WTC11 (cell line): ENCODE measurements at regions not wholly inside any gene's neighbourhood (a gene's known extent, or its start where the extent isn't known, plus 50 kb on each side); places are given as distances from the start of the nearest gene placed in this dataset.
"Not testable (repeated sequence)": the region's sequence is repeated elsewhere in the genome, so short reads cannot be mapped to it uniquely, and the experiment has no call there.

Experiments
- ATAC-seq: fragments of 200-7000 bp; cut with Tn5 transposase; 2 replicates; pipeline ENCODE4 v1.10.0; 2021; ENCODE audit warnings: mild to moderate bottlenecking, moderate library complexity
- CTCF ChIA-PET: fragments of 300-600 bp; sonication (Branson Sonifier 250); formaldehyde crosslinking; loops from one replicate; lab custom pipeline; 2021; ENCODE audit warnings: antibody characterized with exemption; lab: Charles Lee
- POLR2A ChIA-PET: fragments of 350-600 bp; sonication (Branson Sonifier 250); formaldehyde crosslinking; loops from one replicate; lab custom pipeline; 2021; ENCODE audit warnings: antibody characterized with exemption; lab: Charles Lee
- DNase-seq: peaks from one replicate; pipeline ENCODE4 v3.0.0; 2021; ENCODE audit warnings: low spot score
- H3K27ac Mint-ChIP-seq: 2 replicates; pipeline ENCODE4 v1.8.0; 2021; ENCODE audit warnings: mixed read lengths
- H3K27me3 Mint-ChIP-seq: 2 replicates; pipeline ENCODE4 v1.8.0; 2021; ENCODE audit warnings: low read depth, mild to moderate bottlenecking, moderate library complexity, mixed read lengths
- H3K36me3 Mint-ChIP-seq: 2 replicates; pipeline ENCODE4 v1.8.0; 2021; ENCODE audit warnings: mixed read lengths
- H3K4me1 Mint-ChIP-seq: 2 replicates; pipeline ENCODE4 v1.8.0; 2022; ENCODE audit warnings: mixed read lengths
- H3K4me3 Mint-ChIP-seq: 2 replicates; pipeline ENCODE4 v1.8.0; 2021; ENCODE audit warnings: mild to moderate bottlenecking, moderate library complexity, mixed read lengths
- H3K9me3 Mint-ChIP-seq: 2 replicates; pipeline ENCODE4 v1.8.0; 2021; ENCODE audit warnings: mixed read lengths
- AFF4 ChIP-seq: sonication (generic); formaldehyde crosslinking; IDR thresholded peaks from 2 replicates; pipeline ENCODE4 v1.8.1; 2023; ENCODE audit warnings: mild to moderate bottlenecking, missing genetic modification reagents, borderline replicate concordance
- AR ChIP-seq: fragments of 250-450 bp; sonication (Bioruptor Pico); IDR thresholded peaks from 2 replicates; pipeline ENCODE4 v1.9.0; 2021; ENCODE audit warnings: mild to moderate bottlenecking
- E2F4 ChIP-seq: sonication (generic); formaldehyde crosslinking; IDR thresholded peaks from 2 replicates; pipeline ENCODE4 v1.8.1; 2022; ENCODE audit warnings: low read depth, mild to moderate bottlenecking, moderate library complexity, missing genetic modification reagents, borderline replicate concordance
- EMX1 ChIP-seq: fragments of 250-450 bp; sonication (Bioruptor Pico); IDR thresholded peaks from 2 replicates; pipeline ENCODE4 v1.8.0; 2021; ENCODE audit warnings: mild to moderate bottlenecking
- ERG ChIP-seq: fragments of 250-450 bp; sonication (Bioruptor Pico); IDR thresholded peaks from 2 replicates; pipeline ENCODE4 v1.8.0; 2021; ENCODE audit warnings: mild to moderate bottlenecking
- ETV6 ChIP-seq: sonication (generic); formaldehyde crosslinking; IDR thresholded peaks from 2 replicates; pipeline ENCODE4 v1.8.1; 2022; ENCODE audit warnings: mild to moderate bottlenecking, missing genetic modification reagents
- FOXP4 ChIP-seq: sonication (generic); formaldehyde crosslinking; IDR thresholded peaks from 2 replicates; pipeline ENCODE4 v1.8.0; 2022; ENCODE audit warnings: mild to moderate bottlenecking, missing genetic modification reagents
- GTF2I ChIP-seq: fragments of 250-450 bp; sonication (Bioruptor Pico); conservative IDR thresholded peaks from 2 replicates; pipeline ENCODE4 v1.4.0; 2021; ENCODE audit warnings: mild to moderate bottlenecking
- HMGXB4 ChIP-seq: sonication (generic); formaldehyde crosslinking; IDR thresholded peaks from 2 replicates; pipeline ENCODE4 v1.8.1; 2023; ENCODE audit warnings: mild to moderate bottlenecking, moderate library complexity, missing genetic modification reagents
- NFATC4 ChIP-seq: fragments of 250-450 bp; sonication (Bioruptor Pico); IDR thresholded peaks from 2 replicates; pipeline ENCODE4 v1.9.0; 2021; ENCODE audit warnings: mild to moderate bottlenecking
- NFE2L1 ChIP-seq: sonication (generic); formaldehyde crosslinking; IDR thresholded peaks from 2 replicates; pipeline ENCODE4 v1.8.1; 2023; ENCODE audit warnings: missing genetic modification reagents
- NR3C1 ChIP-seq: sonication (generic); formaldehyde crosslinking; conservative IDR thresholded peaks from 2 replicates; pipeline ENCODE4 v1.8.1; 2023; ENCODE audit warnings: low read depth, mild to moderate bottlenecking, missing genetic modification reagents
- RORB ChIP-seq: fragments of 250-450 bp; sonication (Bioruptor Pico); IDR thresholded peaks from 2 replicates; pipeline ENCODE4 v1.9.0; 2021; ENCODE audit warnings: mild to moderate bottlenecking
- ZNF263 ChIP-seq: sonication (generic); formaldehyde crosslinking; IDR thresholded peaks from 2 replicates; pipeline ENCODE4 v1.8.1; 2022; ENCODE audit warnings: low read depth, mild to moderate bottlenecking, moderate library complexity, missing genetic modification reagents
- ZNF416 ChIP-seq: fragments of 250-450 bp; sonication (Bioruptor Pico); IDR thresholded peaks from 2 replicates; pipeline ENCODE4 v1.9.0; 2021; ENCODE audit warnings: mild to moderate bottlenecking, inconsistent platforms
- ZNF512 ChIP-seq: sonication (generic); formaldehyde crosslinking; IDR thresholded peaks from 2 replicates; pipeline ENCODE4 v1.8.1; 2022; ENCODE audit warnings: missing genetic modification reagents, borderline replicate concordance
- TF ChIP-seq, protein P1 (sequence below): sonication (generic); formaldehyde crosslinking; IDR thresholded peaks from 2 replicates; pipeline ENCODE4 v1.8.0; 2023; ENCODE audit warnings: missing genetic modification reagents

GRCh38 chr2:95698146-95698545 lies 106.3 kb downstream of the TRIM43 start:
- TF ChIP-seq EMX1 (CRISPR knock-in tag) (no peak), ZNF263 (CRISPR knock-in tag) (no peak), E2F4 (CRISPR knock-in tag) (no peak), HMGXB4 (CRISPR knock-in tag) (no peak), ZNF416 (CRISPR knock-in tag) (no peak), ZNF512 (CRISPR knock-in tag) (no peak), NR3C1 (CRISPR knock-in tag) (no peak), AR (CRISPR knock-in tag) (no peak), NFE2L1 (CRISPR knock-in tag) (no peak), RORB (CRISPR knock-in tag) (no peak), ETV6 (no peak), GTF2I (CRISPR knock-in tag) (no peak), AFF4 (CRISPR knock-in tag) (no peak), FOXP4 (CRISPR knock-in tag) (no peak), NFATC4 (no peak), ERG (CRISPR knock-in tag) (no peak)
- TF ChIP-seq, protein P1, sequence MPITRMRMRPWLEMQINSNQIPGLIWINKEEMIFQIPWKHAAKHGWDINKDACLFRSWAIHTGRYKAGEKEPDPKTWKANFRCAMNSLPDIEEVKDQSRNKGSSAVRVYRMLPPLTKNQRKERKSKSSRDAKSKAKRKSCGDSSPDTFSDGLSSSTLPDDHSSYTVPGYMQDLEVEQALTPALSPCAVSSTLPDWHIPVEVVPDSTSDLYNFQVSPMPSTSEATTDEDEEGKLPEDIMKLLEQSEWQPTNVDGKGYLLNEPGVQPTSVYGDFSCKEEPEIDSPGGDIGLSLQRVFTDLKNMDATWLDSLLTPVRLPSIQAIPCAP (CRISPR knock-in tag): no peak
- TF ChIP-seq, all 79 proteins: peak for 0
- DNase-seq (no peak), ATAC-seq (no peak)
- no peak overlapping the region for H3K27ac Mint-ChIP-seq
- CTCF ChIA-PET: no interaction called here
- POLR2A ChIA-PET: no interaction called here
- H3K4me3 Mint-ChIP-seq: no peak overlapping the region
- H3K4me1 Mint-ChIP-seq: peaks cover 5% of the 10 kb centered on the region; the same call in 1 of the 2 replicates
- H3K27me3 Mint-ChIP-seq: peaks cover 13% of the 10 kb centered on the region
- H3K36me3 Mint-ChIP-seq: no peaks in the 10 kb centered on the region
- no peaks in the 10 kb centered on the region for H3K9me3 Mint-ChIP-seq

DNA sequence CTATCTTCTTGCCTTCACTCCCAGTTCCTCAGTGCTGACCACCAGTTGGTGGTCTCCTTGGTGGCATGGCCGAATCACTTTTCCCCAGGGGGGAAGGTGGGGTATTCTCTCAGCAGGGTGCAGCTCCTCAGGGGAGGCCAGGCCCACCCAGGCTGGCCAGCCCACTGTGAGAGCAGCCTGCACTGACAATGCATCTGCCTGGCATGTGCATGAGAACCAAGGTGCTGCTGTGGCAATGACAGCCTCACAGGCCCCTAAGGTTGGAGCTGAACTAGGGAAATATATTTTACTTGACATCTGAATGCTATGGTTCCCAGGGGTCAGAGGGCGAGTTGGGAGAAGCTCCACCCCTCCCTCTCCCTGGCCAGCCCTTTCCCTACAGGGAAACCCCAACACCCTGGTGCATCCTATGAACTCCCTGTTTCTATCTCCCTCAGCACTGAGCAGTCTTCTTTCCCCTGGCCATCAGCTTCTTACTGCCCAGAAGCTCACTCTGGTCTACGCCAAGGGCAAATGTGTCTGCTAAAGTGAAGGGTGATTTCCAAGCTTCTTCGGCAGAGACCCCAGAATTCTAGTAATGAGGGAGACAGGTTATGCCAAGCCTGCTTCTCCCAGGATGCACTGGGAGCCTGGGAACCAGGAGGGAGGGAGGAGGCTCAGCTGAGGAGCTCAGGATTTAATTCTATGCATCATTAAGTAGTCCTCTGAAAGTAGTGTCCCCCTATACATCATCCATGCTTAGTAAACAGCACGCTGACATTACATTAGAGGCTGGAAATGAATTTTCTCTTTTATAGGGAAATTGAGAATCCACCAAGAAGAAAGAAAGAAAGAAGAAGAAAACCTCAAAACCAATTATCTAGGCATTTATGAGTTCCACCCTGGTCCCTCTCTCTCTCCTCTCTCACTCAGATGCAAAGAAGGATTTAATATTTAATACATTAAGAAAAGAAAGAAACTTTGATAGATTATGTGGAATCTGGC lies 107.7 kb downstream of the TRIM43 start:
- ATAC-seq, H3K36me3 Mint-ChIP-seq, H3K27ac Mint-ChIP-seq, H3K4me1 Mint-ChIP-seq, H3K9me3 Mint-ChIP-seq, POLR2A ChIA-PET, DNase-seq, CTCF ChIA-PET, H3K4me3 Mint-ChIP-seq: not testable (repeated sequence)
- H3K27me3 Mint-ChIP-seq: peaks cover 10% of the 10 kb centered on the region
